ENCODE measurements at regions not wholly inside any gene's neighbourhood (a gene's known extent, or its start where the extent isn't known, plus 50 kb on each side); places are given as distances from the start of the nearest gene placed in this dataset.

- Histone ChIP-seq H3K4me3 (ENCODE audit: low read depth in 1 of 3, low read length in 3 of 3) (no peak overlapping the region), H3K4me1 (ENCODE audit: control insufficient read depth in 4 of 4, insufficient read depth in 4 of 4, low read length in 3 of 4) (no peaks in the 10 kb centered on the region), H3K27me3 (ENCODE audit: control insufficient read depth in 4 of 4, insufficient read depth in 4 of 4, low read length in 3 of 4) (no peaks in the 10 kb centered on the region), H3K9me3 (ENCODE audit: control insufficient read depth in 4 of 4, low read length in 3 of 4) (no peaks in the 10 kb centered on the region), H3K27ac (ENCODE audit: low read depth in 1 of 2, low read length in 2 of 2) (no peak overlapping the region), H3K9ac (ENCODE audit: low read depth in 1 of 2, low read length in 2 of 2) (no peak overlapping the region), H3K36me3 (ENCODE audit: control insufficient read depth in 4 of 4, insufficient read depth in 3 of 4, low read depth in 1 of 4, low read length in 3 of 4) (no peaks in the 10 kb centered on the region)
- no peak for TF ChIP-seq ATF3 (IDR thresholded peaks at IDR 0.05)
- TF ChIP-seq HNF4A (conservative IDR thresholded peaks at IDR 0.05), result no peak
- TF ChIP-seq FOXA2 (IDR thresholded peaks at IDR 0.05), result no peak
- TF ChIP-seq RXRA (IDR thresholded peaks at IDR 0.05), result no peak
- no peak for TF ChIP-seq FOXA1 (IDR thresholded peaks at IDR 0.05)
- TF ChIP-seq MAX (IDR thresholded peaks at IDR 0.05), result no peak
- no peak for TF ChIP-seq SP1 (IDR thresholded peaks at IDR 0.05)
- TF ChIP-seq YY1 (IDR thresholded peaks at IDR 0.05), result no peak
- TF ChIP-seq JUND (IDR thresholded peaks at IDR 0.05), result no peak
- no peak for TF ChIP-seq ZBTB33 (IDR thresholded peaks at IDR 0.05)
- TF ChIP-seq TAF1 (conservative IDR thresholded peaks at IDR 0.05), result no peak
- TF ChIP-seq HNF4G (IDR thresholded peaks at IDR 0.05), result no peak
- no peak for TF ChIP-seq RAD21 (IDR thresholded peaks at IDR 0.05)
- TF ChIP-seq GABPA (IDR thresholded peaks at IDR 0.05 in 1 of 2, conservative IDR thresholded peaks at IDR 0.05 in 1 of 2), result no peak
- TF ChIP-seq NR2F2 (IDR thresholded peaks at IDR 0.05), result no peak
- TF ChIP-seq CTCF (IDR thresholded peaks at IDR 0.05; ENCODE audit: low read depth, low read length, missing input control), result no peak
- no peak for TF ChIP-seq EGR1 (IDR thresholded peaks at IDR 0.05; ENCODE audit: low read depth in 2 of 2)
- TF ChIP-seq REST (IDR thresholded peaks at IDR 0.05), result no peak
- no peak for DNase-seq (ENCODE audit: low spot score)
Observed at GRCh38 chr5:166062719-166063118, 2228.7 kb upstream of the WWC1 start.

- no peak overlapping the region for H3K27ac ChIP-seq (ENCODE audit: low read depth in 1 of 2, low read length in 2 of 2)
- no peak overlapping the region for H3K9ac ChIP-seq (ENCODE audit: low read depth in 1 of 2, low read length in 2 of 2)
- no peaks in the 10 kb centered on the region for H3K9me3 ChIP-seq (ENCODE audit: control insufficient read depth in 4 of 4, low read length in 3 of 4)
- H3K27me3 ChIP-seq (ENCODE audit: control insufficient read depth in 4 of 4, insufficient read depth in 4 of 4, low read length in 3 of 4), result no peaks in the 10 kb centered on the region
- 39% methylated on average over 1 of the region's 1 CpG for WGBS
- no peak for DNase-seq (ENCODE audit: low spot score)
- H3K4me3 ChIP-seq (ENCODE audit: low read depth in 1 of 3, low read length in 3 of 3), result no peak overlapping the region
- no peaks in the 10 kb centered on the region for H3K4me1 ChIP-seq (ENCODE audit: control insufficient read depth in 4 of 4, insufficient read depth in 4 of 4, low read length in 3 of 4)
- H3K36me3 ChIP-seq (ENCODE audit: control insufficient read depth in 4 of 4, insufficient read depth in 3 of 4, low read depth in 1 of 4, low read length in 3 of 4), result no peaks in the 10 kb centered on the region
- no peak for TF ChIP-seq JUND (IDR thresholded peaks at IDR 0.05)
- TF ChIP-seq GABPA (IDR thresholded peaks at IDR 0.05 in 1 of 2, conservative IDR thresholded peaks at IDR 0.05 in 1 of 2), result no peak
- TF ChIP-seq RXRA (IDR thresholded peaks at IDR 0.05), result no peak
- no peak for TF ChIP-seq CTCF (IDR thresholded peaks at IDR 0.05; ENCODE audit: low read depth, low read length, missing input control)
- TF ChIP-seq REST (IDR thresholded peaks at IDR 0.05), result no peak
- no peak for TF ChIP-seq MAX (IDR thresholded peaks at IDR 0.05)
- no peak for TF ChIP-seq ATF3 (IDR thresholded peaks at IDR 0.05)
- no peak for TF ChIP-seq TAF1 (conservative IDR thresholded peaks at IDR 0.05)
Observed at GRCh38 chr5:166063261-166063660, 2228.2 kb upstream of the WWC1 start.

All from liver (tissue), 8 donors.